NCI-H460 (cell line): ENCODE measurements at regions not wholly inside any gene's neighbourhood (a gene's known extent, or its start where the extent isn't known, plus 50 kb on each side); places are given as distances from the start of the nearest gene placed in this dataset.
"Not testable (repeated sequence)": the region's sequence is repeated elsewhere in the genome, so short reads cannot be mapped to it uniquely, and the experiment has no call there.

Experiments used
- DNase-seq: peaks from one replicate; pipeline ENCODE4 v3.0.0-alpha.2; 2016; ENCODE audit warnings: low read depth; ENCODE audit errors: extremely low read depth

- no peak for DNase-seq
Observed at GRCh38 chr12:87368259-87368658, 660.9 kb downstream of the C12orf50 start.

GRCh38 chr12:87365423-87365822 is 663.8 kb downstream of the C12orf50 start:
- no peak for DNase-seq

GRCh38 chr12:87363497-87364084 is 665.6 kb downstream of the C12orf50 start:
- no peak for DNase-seq

GRCh38 chr12:87349681-87350080 is 679.5 kb downstream of the C12orf50 start:
- no peak for DNase-seq

- DNase-seq = no peak
Observed at GRCh38 chr12:87348071-87348470, 681.1 kb downstream of the C12orf50 start.

- DNase-seq = no peak
Observed at GRCh38 chr12:87344699-87345098, 684.5 kb downstream of the C12orf50 start.

GRCh38 chr12:87338681-87339080 is 690.5 kb downstream of the C12orf50 start:
- no peak for DNase-seq

GRCh38 chr12:87336814-87337336 is 692.3 kb downstream of the C12orf50 start:
- no peak for DNase-seq

- DNase-seq = no peak
Observed at GRCh38 chr12:87332987-87333726, 696.0 kb downstream of the C12orf50 start.

GRCh38 chr12:87330071-87330555 is 699.1 kb downstream of the C12orf50 start:
- not testable (repeated sequence) for DNase-seq

- no peak for DNase-seq
Observed at GRCh38 chr12:87329076-87329863, 699.9 kb downstream of the C12orf50 start.

GRCh38 chr12:87323369-87323768 is 705.8 kb downstream of the C12orf50 start:
- DNase-seq = no peak

GRCh38 chr12:87320724-87321123 is 708.5 kb downstream of the C12orf50 start:
- DNase-seq = no peak

- DNase-seq = no peak
Observed at GRCh38 chr12:87317302-87317701, 711.9 kb downstream of the C12orf50 start.

- DNase-seq = no peak
Observed at GRCh38 chr12:87311206-87311605, 718.0 kb downstream of the C12orf50 start.

- no peak for DNase-seq
Observed at GRCh38 chr12:87310126-87310525, 719.1 kb downstream of the C12orf50 start.

- DNase-seq = no peak
Observed at GRCh38 chr12:87305481-87305880, 723.7 kb downstream of the C12orf50 start.

GRCh38 chr12:87304406-87304805 is 724.8 kb downstream of the C12orf50 start:
- no peak for DNase-seq

- DNase-seq = no peak
Observed at GRCh38 chr12:87303396-87304012, 725.7 kb downstream of the C12orf50 start.

GRCh38 chr12:87302126-87302745 is 727.0 kb downstream of the C12orf50 start:
- DNase-seq = no peak
